ENCODE measurements at regions not wholly inside any gene's neighbourhood (a gene's known extent, or its start where the extent isn't known, plus 50 kb on each side); places are given as distances from the start of the nearest gene placed in this dataset.

DNA sequence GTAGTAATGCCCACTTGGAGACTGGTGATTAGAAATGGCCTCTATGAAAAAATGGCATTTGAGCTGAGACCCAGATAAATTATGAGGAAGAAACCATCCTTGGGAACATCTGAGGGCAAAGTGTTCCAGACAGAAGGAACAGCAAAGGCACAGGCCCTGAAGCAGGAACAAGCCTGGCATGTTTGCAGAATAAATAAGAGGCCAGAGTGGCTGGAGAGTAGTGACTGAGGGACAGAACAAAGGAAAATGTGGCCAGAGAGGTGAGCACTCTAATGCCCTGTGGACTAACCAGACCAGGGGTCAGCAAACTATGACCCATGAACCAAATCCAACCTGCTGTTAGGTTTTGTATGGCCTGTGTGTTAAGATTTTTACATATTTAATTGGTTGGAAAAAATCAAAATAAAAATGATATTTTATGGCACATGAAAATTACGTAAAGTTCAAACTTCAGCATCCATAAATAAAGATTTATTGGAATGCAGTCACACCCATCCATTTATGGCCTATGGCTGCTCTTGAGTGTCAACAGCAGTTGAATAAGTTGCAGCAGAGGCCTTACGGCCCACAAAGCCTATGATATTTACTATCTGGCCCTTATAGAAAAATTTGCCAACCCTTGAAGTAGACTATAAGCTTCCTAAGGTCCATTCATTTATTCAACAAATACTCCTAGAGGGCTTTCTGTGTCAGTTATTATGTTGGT lies 210.0 kb upstream of the TOX3 start:
- Histone ChIP-seq H2BK15ac (replicated peaks; ENCODE audit: low read depth) (no peak overlapping the region), H3K4ac (ENCODE audit: low read depth, low read length) (no peak overlapping the region), H3K27ac (ENCODE audit: low read depth, low read length) (no peak overlapping the region), H3K4me1 (ENCODE audit: control insufficient read depth, low read depth, low read length) (no peaks in the 10 kb centered on the region), H3K9ac (ENCODE audit: low read length) (no peak overlapping the region), H3K27me3 (ENCODE audit: insufficient read depth, low read length, poor library complexity) (no peaks in the 10 kb centered on the region), H3K79me2 (ENCODE audit: control insufficient read depth, insufficient read depth, low read length) (no peaks in the 10 kb centered on the region), H3K18ac (ENCODE audit: low read length) (no peak overlapping the region), H2BK120ac (ENCODE audit: low read depth, low read length) (no peak overlapping the region), H4K5ac (ENCODE audit: low read length) (no peak overlapping the region), H3K4me2 (ENCODE audit: low read length) (no peak overlapping the region), H2AK5ac (ENCODE audit: low read length) (no peak overlapping the region), H2BK5ac (ENCODE audit: low read length) (no peak overlapping the region), H3K36me3 (ENCODE audit: control insufficient read depth, insufficient read depth, low read length) (no peaks in the 10 kb centered on the region), H3K56ac (ENCODE audit: low read length) (no peak overlapping the region), H3K79me1 (ENCODE audit: low read length) (no peaks in the 10 kb centered on the region), H3K4me3 (ENCODE audit: low read length) (no peak overlapping the region), H3K23ac (ENCODE audit: low read length) (no peak overlapping the region), H4K8ac (ENCODE audit: low read depth, low read length) (no peak overlapping the region)
- no CpG with 5 or more reads among the region's 2 CpGs for WGBS (ENCODE audit: extremely low coverage, insufficient coverage, low lambda C conversion rate)
- no peak for DNase-seq

DNA sequence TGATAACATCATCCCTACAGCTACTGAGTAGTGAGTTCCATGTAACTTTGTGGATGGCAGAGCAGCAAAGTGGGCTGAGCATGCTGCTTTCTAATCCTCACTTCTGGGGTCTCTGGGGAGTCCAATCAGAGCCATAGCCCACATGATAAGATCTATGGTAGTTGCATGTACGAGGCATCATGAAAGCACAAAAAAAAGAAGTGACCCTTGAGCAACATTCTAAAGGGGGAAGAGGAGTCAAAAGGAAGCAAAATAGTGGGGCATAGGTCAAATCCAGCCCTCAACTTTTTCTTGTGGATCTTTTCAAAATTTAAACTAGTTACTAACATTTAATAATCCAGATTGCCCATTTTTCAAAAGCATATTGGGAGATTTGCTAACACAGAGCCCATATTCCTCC lies 208.5 kb upstream of the TOX3 start:
- no peak overlapping the region for H3K27ac ChIP-seq (ENCODE audit: low read depth, low read length)
- no peak overlapping the region for H3K4me3 ChIP-seq (ENCODE audit: low read length)
- DNase-seq, result no peak
- no peak overlapping the region for H3K18ac ChIP-seq (ENCODE audit: low read length)
- no peak overlapping the region for H2BK5ac ChIP-seq (ENCODE audit: low read length)
- H2BK15ac ChIP-seq (replicated peaks; ENCODE audit: low read depth), result no peak overlapping the region
- H4K5ac ChIP-seq (ENCODE audit: low read length), result no peak overlapping the region
- no peak overlapping the region for H2BK120ac ChIP-seq (ENCODE audit: low read depth, low read length)
- H3K4me2 ChIP-seq (ENCODE audit: low read length), result no peak overlapping the region
- no peak overlapping the region for H3K23ac ChIP-seq (ENCODE audit: low read length)
- no peaks in the 10 kb centered on the region for H3K79me2 ChIP-seq (ENCODE audit: control insufficient read depth, insufficient read depth, low read length)
- no peak overlapping the region for H3K4ac ChIP-seq (ENCODE audit: low read depth, low read length)
- no peak overlapping the region for H3K9ac ChIP-seq (ENCODE audit: low read length)
- no peaks in the 10 kb centered on the region for H3K4me1 ChIP-seq (ENCODE audit: control insufficient read depth, low read depth, low read length)
- H4K8ac ChIP-seq (ENCODE audit: low read depth, low read length), result no peak overlapping the region
- no peaks in the 10 kb centered on the region for H3K27me3 ChIP-seq (ENCODE audit: insufficient read depth, low read length, poor library complexity)
- H3K79me1 ChIP-seq (ENCODE audit: low read length), result no peaks in the 10 kb centered on the region
- H3K56ac ChIP-seq (ENCODE audit: low read length), result no peak overlapping the region
- WGBS (ENCODE audit: extremely low coverage, insufficient coverage, low lambda C conversion rate), result no CpG with 5 or more reads among the region's 1 CpG
- no peaks in the 10 kb centered on the region for H3K36me3 ChIP-seq (ENCODE audit: control insufficient read depth, insufficient read depth, low read length)
- no peak overlapping the region for H2AK5ac ChIP-seq (ENCODE audit: low read length)

DNA sequence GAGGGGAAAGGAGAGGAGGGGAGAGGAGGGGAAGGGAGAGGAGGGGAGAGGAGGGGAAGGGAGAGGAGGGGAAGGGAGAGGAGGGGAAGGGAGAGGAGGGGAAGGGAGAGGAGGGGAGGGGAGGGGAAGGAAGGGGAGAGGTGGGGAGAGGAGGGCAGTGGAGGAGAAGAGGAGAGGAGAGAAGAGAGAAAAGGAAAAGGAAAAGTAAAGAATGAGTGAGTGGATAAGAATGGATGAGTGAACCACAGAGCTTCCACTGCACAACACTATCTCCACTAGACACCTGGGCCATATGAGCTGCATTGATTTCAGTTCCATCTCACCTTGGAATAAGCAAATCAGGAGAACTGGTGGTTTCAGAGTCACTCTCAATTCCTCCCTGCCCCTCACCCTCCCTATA lies 204.1 kb upstream of the TOX3 start:
- no peak overlapping the region for H3K4me3 ChIP-seq (ENCODE audit: low read length)
- no peak overlapping the region for H2AK5ac ChIP-seq (ENCODE audit: low read length)
- H3K4me2 ChIP-seq (ENCODE audit: low read length), result no peak overlapping the region
- no peak overlapping the region for H3K23ac ChIP-seq (ENCODE audit: low read length)
- no peak overlapping the region for H4K5ac ChIP-seq (ENCODE audit: low read length)
- H3K4me1 ChIP-seq (ENCODE audit: control insufficient read depth, low read depth, low read length), result no peaks in the 10 kb centered on the region
- no peaks in the 10 kb centered on the region for H3K36me3 ChIP-seq (ENCODE audit: control insufficient read depth, insufficient read depth, low read length)
- H3K27me3 ChIP-seq (ENCODE audit: insufficient read depth, low read length, poor library complexity), result no peaks in the 10 kb centered on the region
- DNase-seq, result no peak
- H2BK120ac ChIP-seq (ENCODE audit: low read depth, low read length), result no peak overlapping the region
- H3K4ac ChIP-seq (ENCODE audit: low read depth, low read length), result no peak overlapping the region
- no peak overlapping the region for H3K9ac ChIP-seq (ENCODE audit: low read length)
- H3K79me2 ChIP-seq (ENCODE audit: control insufficient read depth, insufficient read depth, low read length), result no peaks in the 10 kb centered on the region
- no peak overlapping the region for H3K56ac ChIP-seq (ENCODE audit: low read length)
- no peaks in the 10 kb centered on the region for H3K79me1 ChIP-seq (ENCODE audit: low read length)
- H4K8ac ChIP-seq (ENCODE audit: low read depth, low read length), result no peak overlapping the region
- H2BK15ac ChIP-seq (replicated peaks; ENCODE audit: low read depth), result no peak overlapping the region
- no peak overlapping the region for H3K18ac ChIP-seq (ENCODE audit: low read length)
- no peak overlapping the region for H3K27ac ChIP-seq (ENCODE audit: low read depth, low read length)
- H2BK5ac ChIP-seq (ENCODE audit: low read length), result no peak overlapping the region

DNA sequence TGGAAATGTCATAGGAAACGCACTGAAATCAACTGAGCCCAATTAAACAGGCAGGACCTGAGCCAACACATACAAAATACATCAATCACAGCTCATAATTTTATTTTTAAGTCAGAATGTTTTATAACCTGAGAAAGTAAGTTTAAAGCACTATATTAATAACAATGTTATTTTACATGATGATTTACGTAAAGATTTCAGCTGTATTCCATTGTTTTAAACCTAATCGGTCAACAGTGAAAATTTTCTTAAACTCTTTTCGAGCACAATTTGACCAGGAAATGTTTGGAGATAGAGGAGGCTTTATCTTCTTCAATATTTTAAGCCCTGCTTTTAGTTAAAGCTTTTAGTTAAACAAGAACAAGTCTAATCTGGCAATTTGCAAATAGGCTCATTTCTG lies 201.8 kb upstream of the TOX3 start:
- Histone ChIP-seq H4K5ac (ENCODE audit: low read length) (no peak overlapping the region), H3K4me2 (ENCODE audit: low read length) (no peak overlapping the region), H3K56ac (ENCODE audit: low read length) (no peak overlapping the region), H2BK15ac (replicated peaks; ENCODE audit: low read depth) (no peak overlapping the region), H4K8ac (ENCODE audit: low read depth, low read length) (no peak overlapping the region), H3K18ac (ENCODE audit: low read length) (no peak overlapping the region), H3K23ac (ENCODE audit: low read length) (no peak overlapping the region), H2AK5ac (ENCODE audit: low read length) (no peak overlapping the region), H3K27me3 (ENCODE audit: insufficient read depth, low read length, poor library complexity) (no peaks in the 10 kb centered on the region), H2BK120ac (ENCODE audit: low read depth, low read length) (no peak overlapping the region), H3K4ac (ENCODE audit: low read depth, low read length) (no peak overlapping the region), H3K9ac (ENCODE audit: low read length) (no peak overlapping the region), H3K27ac (ENCODE audit: low read depth, low read length) (no peak overlapping the region), H3K36me3 (ENCODE audit: control insufficient read depth, insufficient read depth, low read length) (no peaks in the 10 kb centered on the region), H3K4me3 (ENCODE audit: low read length) (no peak overlapping the region), H3K4me1 (ENCODE audit: control insufficient read depth, low read depth, low read length) (no peaks in the 10 kb centered on the region), H3K79me2 (ENCODE audit: control insufficient read depth, insufficient read depth, low read length) (no peaks in the 10 kb centered on the region), H2BK5ac (ENCODE audit: low read length) (no peak overlapping the region), H3K79me1 (ENCODE audit: low read length) (no peaks in the 10 kb centered on the region)
- DNase-seq, result no peak
- no CpG with 5 or more reads among the region's 4 CpGs for WGBS (ENCODE audit: extremely low coverage, insufficient coverage, low lambda C conversion rate)

DNA sequence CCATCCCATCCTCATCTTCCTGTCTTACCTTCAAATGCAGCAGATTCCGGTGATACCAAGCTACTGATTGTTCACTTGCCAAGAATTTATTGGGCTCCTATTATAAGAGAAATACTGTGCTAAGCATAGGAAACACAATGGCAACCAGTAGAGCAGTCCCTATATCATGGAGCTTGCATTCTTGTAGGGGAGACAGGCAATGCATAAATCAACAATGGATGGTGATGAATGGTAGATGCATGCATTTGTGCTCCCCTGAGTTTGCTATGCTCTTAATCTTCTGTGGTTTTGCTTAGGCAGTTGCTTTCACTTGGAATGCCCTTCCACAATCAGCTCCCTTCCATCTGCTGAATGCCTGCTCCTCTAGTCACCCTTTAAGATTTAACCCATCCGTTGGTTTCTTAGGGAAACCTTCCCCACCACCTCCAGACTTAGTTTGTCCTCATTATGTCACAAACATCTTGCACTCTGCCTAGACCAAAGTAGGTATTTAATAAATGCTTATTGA lies 200.2 kb upstream of the TOX3 start:
- Histone ChIP-seq H4K5ac (ENCODE audit: low read length) (no peak overlapping the region), H3K56ac (ENCODE audit: low read length) (no peak overlapping the region), H3K36me3 (ENCODE audit: control insufficient read depth, insufficient read depth, low read length) (no peaks in the 10 kb centered on the region), H3K79me1 (ENCODE audit: low read length) (no peaks in the 10 kb centered on the region), H2BK15ac (replicated peaks; ENCODE audit: low read depth) (no peak overlapping the region), H3K23ac (ENCODE audit: low read length) (no peak overlapping the region), H3K9ac (ENCODE audit: low read length) (no peak overlapping the region), H3K4me2 (ENCODE audit: low read length) (no peak overlapping the region), H2AK5ac (ENCODE audit: low read length) (no peak overlapping the region), H3K4me1 (ENCODE audit: control insufficient read depth, low read depth, low read length) (no peaks in the 10 kb centered on the region), H2BK120ac (ENCODE audit: low read depth, low read length) (no peak overlapping the region), H3K27me3 (ENCODE audit: insufficient read depth, low read length, poor library complexity) (no peaks in the 10 kb centered on the region), H2BK5ac (ENCODE audit: low read length) (no peak overlapping the region), H3K4me3 (ENCODE audit: low read length) (no peak overlapping the region), H4K8ac (ENCODE audit: low read depth, low read length) (no peak overlapping the region), H3K18ac (ENCODE audit: low read length) (no peak overlapping the region), H3K79me2 (ENCODE audit: control insufficient read depth, insufficient read depth, low read length) (no peaks in the 10 kb centered on the region), H3K27ac (ENCODE audit: low read depth, low read length) (no peak overlapping the region), H3K4ac (ENCODE audit: low read depth, low read length) (no peak overlapping the region)
- DNase-seq, result no peak
- WGBS (ENCODE audit: extremely low coverage, insufficient coverage, low lambda C conversion rate), result no CpG with 5 or more reads among the region's 2 CpGs

DNA sequence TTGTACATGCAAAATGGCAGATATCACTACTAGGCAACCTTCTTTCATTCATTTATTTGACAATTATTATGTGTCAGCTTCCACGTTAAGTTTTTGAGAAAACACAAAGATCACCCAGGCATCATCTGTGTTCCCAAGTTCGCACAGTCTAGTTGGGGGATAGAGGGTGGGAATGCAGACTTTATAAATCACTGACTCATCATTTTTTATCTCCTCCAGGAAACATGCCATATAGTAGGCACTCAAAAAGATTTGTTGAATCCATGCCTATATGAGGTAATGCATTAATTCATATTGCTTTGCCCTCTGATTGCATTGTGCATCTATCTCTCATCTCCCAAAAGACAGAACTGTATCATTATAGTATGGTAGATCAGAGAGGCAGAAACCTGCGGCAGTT lies 196.8 kb upstream of the TOX3 start:
- H2BK15ac ChIP-seq (replicated peaks; ENCODE audit: low read depth), result no peak overlapping the region
- no peak overlapping the region for H2AK5ac ChIP-seq (ENCODE audit: low read length)
- H4K8ac ChIP-seq (ENCODE audit: low read depth, low read length), result no peak overlapping the region
- H3K79me1 ChIP-seq (ENCODE audit: low read length), result no peaks in the 10 kb centered on the region
- no peak overlapping the region for H3K4ac ChIP-seq (ENCODE audit: low read depth, low read length)
- no peak overlapping the region for H2BK5ac ChIP-seq (ENCODE audit: low read length)
- H3K4me3 ChIP-seq (ENCODE audit: low read length), result no peak overlapping the region
- H3K9ac ChIP-seq (ENCODE audit: low read length), result no peak overlapping the region
- no peaks in the 10 kb centered on the region for H3K4me1 ChIP-seq (ENCODE audit: control insufficient read depth, low read depth, low read length)
- no peak overlapping the region for H3K27ac ChIP-seq (ENCODE audit: low read depth, low read length)
- no peak for DNase-seq
- no peak overlapping the region for H4K5ac ChIP-seq (ENCODE audit: low read length)
- no peak overlapping the region for H2BK120ac ChIP-seq (ENCODE audit: low read depth, low read length)
- H3K18ac ChIP-seq (ENCODE audit: low read length), result no peak overlapping the region
- H3K4me2 ChIP-seq (ENCODE audit: low read length), result no peak overlapping the region
- no peak overlapping the region for H3K23ac ChIP-seq (ENCODE audit: low read length)
- H3K36me3 ChIP-seq (ENCODE audit: control insufficient read depth, insufficient read depth, low read length), result no peaks in the 10 kb centered on the region
- H3K79me2 ChIP-seq (ENCODE audit: control insufficient read depth, insufficient read depth, low read length), result no peaks in the 10 kb centered on the region
- no peak overlapping the region for H3K56ac ChIP-seq (ENCODE audit: low read length)
- no CpG with 5 or more reads among the region's 3 CpGs for WGBS (ENCODE audit: extremely low coverage, insufficient coverage, low lambda C conversion rate)
- no peaks in the 10 kb centered on the region for H3K27me3 ChIP-seq (ENCODE audit: insufficient read depth, low read length, poor library complexity)

Measured in mesendoderm (in vitro differentiated cells).